RKO (cell line): ENCODE measurements at regions not wholly inside any gene's neighbourhood (a gene's known extent, or its start where the extent isn't known, plus 50 kb on each side); places are given as distances from the start of the nearest gene placed in this dataset.
"Not testable (repeated sequence)": the region's sequence is repeated elsewhere in the genome, so short reads cannot be mapped to it uniquely, and the experiment has no call there.

Source experiments
- DNase-seq: peaks from one replicate; pipeline ENCODE4 v3.0.0-alpha.2; 2016; ENCODE audit warnings: low spot score

DNA sequence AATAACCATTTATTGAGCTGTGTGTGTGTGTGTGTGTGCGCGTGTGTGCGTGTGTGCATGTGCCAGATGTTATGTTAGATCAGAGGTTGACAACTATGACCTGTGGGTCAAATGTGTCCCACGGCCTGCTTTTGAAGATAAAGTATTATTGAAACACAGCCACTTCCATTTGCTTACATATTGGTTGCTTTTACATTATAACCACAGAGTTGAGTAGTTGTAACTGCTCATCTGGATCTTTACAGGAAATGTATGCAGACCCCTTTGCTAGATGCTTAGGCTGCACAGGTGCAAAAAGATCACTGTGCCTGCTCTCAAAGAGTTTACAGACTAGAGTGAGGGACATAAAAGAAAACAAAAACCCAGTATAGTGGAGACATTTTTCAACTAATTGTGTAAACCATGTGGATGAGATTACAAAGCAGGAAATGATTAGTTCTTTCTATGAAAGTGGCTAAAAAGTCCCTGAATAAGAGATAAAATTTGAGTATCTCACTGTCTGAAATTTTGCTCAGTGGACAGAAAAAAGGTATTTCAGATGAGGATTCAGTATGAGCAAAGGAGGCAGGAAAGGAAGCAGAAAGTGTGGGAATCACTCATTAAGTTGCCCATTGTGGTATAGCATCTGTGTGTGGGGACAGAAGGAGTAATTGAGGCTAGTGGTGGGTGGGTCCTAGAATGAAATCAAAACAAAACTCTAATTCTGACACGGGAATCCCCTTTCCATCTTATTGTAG, 188.4 kb downstream of the PAH start:
- DNase-seq, result no peak

DNA sequence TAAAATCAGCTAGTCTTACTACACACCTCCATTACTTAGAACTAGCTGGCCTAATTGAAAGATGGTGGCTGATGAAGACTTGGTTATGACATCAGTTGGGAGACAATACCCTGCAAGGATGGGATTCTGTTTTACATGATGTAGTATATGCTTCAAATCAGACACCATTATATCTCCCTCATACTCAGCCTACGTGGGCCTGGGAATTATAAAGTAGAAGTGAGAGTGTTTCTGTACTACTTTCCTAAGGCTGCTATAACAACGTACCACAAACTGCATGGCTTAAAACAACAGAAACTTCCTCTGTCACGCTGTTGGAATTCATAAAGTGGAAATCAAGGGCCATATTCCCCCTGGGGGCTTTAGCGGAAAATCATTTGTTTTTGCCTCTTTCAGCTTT, 190.4 kb downstream of the PAH start:
- no peak for DNase-seq

DNA sequence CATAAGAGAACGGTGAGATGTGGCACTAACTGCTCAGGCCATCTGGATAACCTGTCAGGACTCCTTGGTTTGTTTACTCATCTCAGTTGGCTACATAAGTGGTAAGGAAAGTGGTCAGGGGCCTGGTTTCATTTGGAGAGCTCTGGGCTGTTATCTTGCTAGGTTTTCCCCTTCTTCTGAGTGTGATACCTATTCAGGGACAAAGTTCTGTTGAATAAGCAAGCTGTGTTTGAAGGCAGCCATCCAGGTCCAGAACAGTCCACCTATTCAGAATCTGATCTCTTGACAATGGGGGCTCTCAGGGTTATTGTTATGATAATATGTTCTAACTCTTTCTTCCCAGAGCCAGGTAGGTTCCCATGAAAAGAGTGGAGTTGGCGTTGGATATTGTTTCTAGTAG, 194.9 kb downstream of the PAH start:
- DNase-seq, result no peak

DNA sequence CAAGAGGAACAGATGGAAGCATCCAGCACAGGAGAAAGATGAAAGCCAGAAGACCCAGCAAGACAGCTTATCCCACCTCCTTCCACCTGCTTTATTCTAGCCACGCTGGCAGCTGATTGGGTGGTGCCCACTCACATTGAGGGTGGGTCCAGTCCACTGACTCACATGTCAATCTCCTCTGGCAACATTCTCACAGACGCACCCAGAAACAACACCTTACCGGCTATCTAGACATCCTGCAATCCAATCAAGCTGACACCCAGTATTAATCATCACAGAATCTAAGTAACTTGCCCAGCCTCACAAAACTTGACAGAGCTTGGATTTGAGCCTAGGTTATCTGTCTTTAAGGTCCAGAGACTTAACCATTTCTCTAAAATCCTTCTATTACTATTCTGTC, 208.9 kb downstream of the PAH start:
- no peak for DNase-seq

DNA sequence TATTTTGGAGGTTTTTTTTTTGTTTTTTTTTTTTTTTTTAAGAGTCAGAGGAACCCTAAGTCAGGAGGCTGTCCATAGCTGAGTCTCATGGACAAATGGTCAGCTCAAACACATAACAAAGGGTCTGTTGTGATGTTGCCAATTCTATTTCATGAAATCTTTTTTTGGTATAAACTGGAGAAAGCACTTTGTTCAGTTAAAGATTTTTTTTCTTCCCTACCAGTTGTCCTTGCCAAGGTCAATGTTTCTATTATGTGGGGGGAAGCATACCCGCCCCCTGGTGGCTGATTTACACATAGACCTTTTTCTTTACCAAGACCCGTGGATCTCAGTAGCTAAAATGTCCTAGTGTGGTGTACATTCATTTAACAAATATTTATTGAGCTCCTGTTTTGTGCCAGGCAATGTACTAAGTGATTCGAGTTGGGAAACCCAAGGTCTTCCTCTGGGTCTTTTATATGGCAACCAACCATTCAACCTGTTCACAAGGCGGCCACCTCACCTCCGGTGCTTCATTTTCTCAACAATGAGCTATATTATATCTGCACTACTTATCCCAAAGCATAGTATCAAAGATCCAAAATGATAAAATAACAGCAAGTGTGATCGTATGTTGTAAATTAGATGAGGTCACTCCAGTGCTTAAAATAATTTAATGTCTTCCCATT, 214.5 kb downstream of the PAH start:
- peak; percentile 54 for DNase-seq

DNA sequence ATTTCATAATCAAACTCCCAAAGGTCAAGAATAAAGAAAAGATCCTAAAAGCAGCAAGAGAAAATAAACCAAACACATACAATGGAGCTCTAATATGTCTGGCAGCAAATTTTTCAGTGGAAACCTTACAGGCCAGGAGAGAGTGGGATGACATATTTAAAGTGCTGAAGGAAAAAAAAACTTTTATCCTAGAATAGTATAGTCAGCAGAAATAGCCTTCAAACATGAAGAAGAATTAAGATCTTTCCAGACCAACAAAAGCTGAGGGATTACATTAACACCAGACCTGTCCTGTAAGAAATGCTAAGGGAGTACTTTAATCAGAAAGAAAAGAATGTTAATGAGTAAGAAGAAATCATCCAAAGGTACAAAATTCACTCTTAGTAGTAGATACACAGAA, 215.7 kb upstream of the IGF1 start:
- DNase-seq, result no peak

DNA sequence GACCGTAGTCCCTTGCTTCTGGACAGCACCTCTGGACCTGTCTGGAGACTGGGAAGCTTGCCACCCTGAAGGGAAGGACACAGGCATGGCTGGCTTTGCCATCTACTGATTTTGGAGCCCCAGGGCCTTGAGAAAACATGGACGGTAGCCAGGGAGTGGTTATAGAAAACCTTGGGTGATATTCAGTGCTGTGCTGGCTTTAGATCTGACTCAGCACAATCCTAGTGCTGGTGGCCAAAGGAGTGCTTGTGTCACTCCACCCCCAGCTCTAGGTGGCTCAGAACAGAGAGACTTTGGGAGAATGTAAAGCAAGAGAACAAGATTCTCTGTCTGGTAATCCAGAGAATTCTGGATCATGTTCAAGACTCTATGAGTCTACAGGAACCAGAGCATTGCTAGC, 214.5 kb upstream of the IGF1 start:
- no peak for DNase-seq

DNA sequence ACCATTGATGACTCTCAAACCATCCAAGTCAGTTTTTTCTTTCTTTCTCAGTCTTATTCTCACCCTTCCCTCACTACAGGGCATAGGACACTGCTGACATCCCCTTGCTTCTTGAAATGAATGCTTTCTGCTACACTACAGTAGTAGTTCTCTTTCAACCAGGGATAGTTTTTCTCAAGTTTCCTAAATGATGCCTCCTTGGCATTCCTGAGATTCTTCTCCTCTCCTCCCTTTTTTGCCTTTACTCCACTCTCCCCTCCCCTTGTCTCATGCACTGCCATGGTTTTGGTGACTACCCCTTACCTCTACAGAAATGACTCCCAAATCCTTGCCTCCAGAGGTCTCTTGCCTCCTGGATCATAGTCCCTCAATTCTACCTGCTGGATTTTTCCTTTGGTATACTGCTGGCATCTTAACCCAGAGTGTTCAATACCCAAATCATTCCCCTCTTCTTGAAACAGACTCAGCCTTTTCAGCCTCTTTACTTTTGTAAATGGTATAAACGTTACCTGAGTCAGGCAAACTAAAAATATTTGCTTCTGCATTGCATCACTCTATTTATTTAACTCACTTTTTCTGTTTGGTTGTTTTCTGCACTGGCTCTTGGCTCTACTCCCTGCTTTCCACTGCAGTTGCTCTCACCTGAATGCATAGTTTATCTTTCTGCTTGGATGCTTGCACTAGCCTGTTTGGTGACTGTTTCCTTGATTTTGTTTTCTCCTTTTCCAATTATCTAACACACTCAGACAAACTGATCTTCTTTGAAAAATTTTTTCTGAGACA, 211.6 kb upstream of the IGF1 start:
- no peak for DNase-seq

DNA sequence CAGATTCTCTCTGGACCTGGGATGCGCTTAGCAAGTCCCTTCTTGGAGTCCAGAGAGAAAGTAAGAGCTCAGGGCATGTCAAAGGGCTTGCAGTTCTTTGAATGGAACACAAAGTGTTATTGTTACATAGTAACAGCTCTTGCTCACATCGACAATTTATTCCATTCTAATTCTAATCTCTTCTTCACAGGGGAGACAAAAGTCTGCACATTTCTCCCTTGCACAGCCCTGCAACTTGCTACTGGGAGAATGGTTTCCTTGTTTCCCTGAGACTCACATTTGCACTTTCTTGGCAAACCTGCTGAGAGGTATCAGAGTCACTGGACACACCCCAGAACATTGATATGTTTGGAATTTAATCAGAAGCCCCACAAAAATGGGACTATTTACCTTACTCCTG, 209.9 kb upstream of the IGF1 start:
- no peak for DNase-seq

DNA sequence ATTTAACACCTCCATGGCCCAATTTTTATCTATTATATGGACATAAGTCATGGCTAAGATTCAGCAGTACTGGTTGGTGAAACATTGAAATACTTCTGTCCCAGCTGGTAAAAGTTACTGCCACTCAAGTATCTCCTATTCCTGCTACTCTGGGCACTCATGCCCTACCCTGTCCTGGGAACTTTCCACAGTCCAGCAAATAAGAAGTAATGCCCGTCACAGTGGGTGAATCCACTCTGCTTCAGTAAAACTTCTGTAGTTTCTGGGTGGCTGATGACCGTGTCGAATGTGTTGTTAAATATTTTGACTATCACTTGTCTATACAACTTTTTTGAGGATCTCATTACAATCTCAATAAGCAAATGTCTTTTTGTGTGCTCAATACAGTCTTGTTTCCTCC, 209.3 kb upstream of the IGF1 start:
- no peak for DNase-seq

DNA sequence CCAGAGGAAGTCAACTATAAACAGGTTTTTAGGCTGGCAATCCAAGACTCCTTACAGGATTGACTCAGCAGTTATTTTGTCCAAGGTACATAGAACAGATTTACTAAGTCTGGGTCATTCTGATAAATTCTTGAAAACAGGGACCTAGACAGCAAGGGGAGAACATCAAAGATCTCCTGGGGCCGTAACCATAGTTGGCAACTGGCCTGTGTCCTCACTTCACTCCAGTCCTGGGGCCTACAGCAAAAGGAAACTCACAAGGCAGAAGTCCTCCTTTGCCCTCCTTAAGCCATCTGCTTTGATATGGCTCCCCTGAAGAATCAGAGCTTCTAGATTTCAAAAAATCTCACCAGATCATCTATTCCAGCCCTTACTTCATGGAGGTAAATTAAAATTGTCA, 207.2 kb upstream of the IGF1 start:
- DNase-seq, result no peak

DNA sequence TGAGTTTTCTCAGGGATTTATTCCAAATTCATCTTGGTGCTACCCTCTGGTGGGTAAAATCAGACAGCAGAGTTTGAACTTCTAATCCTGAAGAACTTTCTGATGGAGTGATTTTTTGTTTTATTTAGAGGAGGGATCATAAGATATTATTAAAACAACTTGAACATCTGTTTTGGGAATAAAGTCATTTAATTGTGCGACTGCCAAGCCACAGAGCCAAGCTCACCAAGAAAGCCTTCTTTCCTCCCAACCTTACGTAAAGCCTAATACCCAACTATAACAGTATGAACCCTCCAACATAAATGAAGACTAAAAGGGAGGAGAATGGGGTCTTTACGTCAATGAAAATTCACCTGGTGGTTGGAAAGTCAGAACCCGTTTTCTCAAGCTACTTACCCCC, 205.5 kb upstream of the IGF1 start:
- DNase-seq, result no peak

DNA sequence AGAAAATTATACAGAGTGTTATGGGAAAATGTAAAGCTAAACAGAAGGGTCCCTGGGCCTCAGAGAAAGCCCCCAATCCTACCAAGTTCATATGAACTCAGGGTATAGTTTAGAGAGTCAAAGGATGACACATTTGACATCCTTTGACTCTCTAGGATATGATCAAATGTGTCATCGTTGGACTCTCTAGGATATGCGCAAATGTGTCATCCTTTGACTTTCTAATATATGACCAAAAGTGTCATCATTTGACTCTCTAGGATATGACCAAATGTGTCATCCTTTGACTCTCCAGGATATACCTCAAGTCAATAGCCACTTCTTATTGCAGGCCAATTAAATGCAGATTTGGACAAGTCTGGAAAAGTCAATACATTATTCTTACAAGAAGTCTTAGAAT, 204.8 kb upstream of the IGF1 start:
- peak; percentile 42 for DNase-seq

DNA sequence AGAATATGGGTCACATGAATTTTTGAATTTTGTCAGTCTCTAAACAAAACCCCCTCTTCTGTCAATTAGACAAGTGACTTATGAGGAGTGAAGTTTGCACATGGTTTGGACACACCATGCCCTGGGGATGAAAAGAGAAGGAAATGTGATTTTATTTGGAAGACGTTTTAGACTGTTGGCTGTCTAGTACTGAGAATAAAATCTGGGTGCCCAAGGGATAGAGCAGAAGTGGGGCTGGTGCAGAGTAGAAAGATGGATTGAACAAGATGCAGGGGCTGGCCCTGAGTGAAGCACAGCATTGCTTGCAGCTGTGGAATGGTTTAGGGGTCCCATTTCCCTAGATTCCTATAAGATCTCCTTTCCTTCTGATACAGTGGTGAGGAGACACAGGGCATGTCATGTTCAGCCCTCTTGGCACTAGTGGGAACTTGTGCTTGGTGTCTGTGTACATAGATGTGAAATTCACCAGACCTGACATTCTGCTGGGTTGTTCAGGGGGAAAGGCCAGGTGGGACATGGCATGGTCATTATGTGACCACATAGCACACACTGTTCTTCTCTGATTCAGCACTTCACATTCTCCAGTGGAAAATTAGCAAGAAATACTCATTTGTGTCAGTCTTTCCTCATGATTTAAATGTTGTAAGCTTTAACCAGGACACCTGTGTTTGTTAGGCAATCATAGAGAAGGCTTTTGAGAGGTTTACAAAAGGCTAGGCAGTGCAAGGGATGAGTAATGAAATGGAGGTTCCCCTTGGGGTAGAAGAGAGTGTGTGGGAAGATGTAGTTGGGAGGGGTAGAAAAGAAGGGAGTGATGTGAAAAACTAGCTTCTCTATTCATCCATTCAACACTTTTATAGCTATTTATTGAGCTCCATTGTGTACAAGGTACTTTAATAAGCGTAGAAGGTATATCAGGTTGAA, 202.3 kb upstream of the IGF1 start:
- DNase-seq, result no peak

DNA sequence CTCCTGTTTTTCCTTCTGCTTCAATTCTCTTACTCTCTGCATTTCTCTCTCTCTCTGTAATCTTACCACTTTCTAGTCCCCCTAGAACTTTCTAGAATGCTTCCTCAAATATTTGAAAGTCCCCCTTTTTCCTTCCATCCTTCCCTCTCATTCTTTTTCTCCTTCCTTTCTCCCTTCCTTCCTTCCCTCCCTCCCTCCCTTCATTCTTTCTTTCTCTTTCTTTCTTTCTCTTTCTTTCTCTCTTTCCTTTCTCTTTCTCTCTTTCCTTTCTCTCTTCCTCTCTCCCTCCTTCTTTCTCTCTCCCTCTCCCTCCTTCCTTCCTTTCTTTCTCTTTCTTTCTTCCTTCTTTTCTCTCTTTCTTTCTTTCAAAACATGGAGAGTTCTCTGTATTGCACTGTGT, 201.4 kb upstream of the IGF1 start:
- DNase-seq, result no peak

DNA sequence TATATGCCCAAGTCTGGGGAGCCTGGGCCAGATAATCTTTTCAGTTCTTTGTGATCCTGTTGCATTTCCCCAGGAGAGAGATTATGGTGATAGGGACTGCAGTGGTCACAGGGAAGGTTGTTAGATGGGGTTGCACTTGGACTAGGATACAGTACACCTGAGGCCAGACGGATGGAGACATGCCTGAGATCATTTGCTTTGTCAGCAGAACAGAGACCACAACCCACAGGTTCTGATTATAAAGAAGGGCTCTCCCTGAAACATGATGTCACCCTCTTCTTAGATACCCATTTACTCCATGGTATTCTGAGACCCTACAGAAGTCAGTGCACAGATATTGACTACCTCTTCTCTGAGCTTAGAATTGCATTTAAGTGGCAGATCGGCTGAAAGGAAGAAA, 200.9 kb upstream of the IGF1 start:
- DNase-seq, result no peak

DNA sequence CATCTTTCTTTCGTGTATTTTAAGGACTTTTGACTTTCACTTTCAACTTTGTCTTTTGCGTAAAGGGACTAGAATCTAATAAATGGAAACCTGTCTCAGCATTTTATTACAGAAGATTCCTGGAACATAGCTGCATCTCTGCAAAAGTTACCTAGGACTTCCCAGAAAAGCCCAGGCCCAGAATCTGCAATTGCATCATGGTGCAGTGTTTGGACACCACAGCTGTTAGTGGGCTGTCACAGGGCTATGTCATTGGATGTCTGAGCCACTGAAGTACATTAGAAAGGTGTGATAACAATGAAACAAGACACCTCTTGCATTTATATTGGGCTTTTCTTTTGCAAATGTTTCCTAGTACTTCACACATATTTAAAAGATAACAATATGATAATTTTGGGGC, 199.9 kb upstream of the IGF1 start:
- DNase-seq, result no peak

DNA sequence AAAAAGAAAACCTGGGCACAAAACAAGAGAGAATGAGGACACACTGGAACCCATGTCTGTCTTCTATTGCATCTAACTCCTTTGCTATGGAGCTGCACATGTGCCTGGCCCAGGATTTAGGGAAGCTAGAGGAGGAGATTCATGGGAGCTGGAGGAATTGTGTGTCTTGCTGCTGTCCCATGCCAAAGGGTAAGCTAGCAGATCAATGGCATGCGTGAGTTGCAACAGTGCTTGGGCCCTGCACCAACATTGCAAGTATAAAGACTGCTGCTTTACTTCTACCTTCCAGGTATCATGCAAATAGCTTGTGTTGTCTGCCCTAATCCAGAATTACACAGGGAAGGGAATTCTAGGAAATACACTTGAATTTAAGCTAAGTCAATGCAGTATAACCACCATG, 196.4 kb upstream of the IGF1 start:
- no peak for DNase-seq

DNA sequence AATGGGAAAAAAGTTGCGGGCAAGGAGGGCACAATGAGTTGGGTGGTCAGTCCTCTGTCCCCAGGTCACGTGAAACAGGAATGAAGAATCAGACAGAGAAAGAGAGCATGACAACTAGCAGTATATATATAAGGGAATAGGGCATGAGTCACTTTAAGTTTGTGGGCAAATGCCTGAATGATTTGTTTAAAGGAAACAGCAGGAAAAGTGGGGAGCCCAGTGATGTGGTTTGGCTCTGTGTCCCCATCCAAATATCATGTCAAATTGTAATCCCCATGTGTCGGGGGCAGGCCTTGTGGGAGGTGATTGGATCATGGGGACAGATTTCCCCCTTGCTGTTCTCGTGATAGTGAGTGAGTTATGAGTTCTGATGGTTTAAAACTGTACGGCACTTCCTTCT, 195.3 kb upstream of the IGF1 start:
- DNase-seq, result no peak

DNA sequence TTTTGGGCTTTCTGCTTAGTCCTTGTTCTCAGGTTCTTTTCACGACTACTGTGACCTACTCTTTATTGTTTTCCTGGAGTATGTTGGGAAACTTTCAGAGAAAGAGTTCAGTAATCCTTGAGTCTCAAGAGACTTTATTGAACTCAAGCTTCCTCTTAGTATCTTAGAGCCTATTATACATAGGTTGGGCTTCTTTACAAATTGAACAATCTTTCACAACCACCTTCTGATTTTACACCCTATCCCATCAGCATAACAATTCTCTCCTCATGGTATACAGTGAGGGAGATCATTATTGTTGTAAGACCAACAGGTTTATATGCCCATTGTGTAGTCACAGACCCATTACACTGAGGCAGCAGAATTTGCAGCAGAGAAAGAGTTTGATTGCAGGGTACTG, 193.2 kb upstream of the IGF1 start:
- no peak for DNase-seq

DNA sequence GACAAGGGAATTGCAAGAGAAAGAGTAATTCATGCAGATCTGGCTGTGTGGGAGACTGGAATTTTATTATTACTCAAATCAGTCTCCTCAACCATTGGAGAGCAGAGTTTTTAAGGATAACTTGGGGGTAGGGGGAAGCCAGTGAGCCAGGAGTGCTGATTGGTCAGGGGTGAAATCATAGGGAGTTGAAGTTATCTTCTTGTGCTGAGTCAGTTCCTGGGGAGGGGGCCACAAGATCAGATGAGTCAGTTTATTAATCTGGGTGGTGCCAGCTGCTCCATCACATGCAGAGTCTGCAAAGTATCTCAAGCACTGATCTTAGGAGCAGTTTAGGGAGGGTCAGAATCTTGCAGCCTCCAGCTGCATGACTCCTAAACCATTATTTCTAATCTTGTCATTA, 191.8 kb upstream of the IGF1 start:
- not testable (repeated sequence) for DNase-seq

DNA sequence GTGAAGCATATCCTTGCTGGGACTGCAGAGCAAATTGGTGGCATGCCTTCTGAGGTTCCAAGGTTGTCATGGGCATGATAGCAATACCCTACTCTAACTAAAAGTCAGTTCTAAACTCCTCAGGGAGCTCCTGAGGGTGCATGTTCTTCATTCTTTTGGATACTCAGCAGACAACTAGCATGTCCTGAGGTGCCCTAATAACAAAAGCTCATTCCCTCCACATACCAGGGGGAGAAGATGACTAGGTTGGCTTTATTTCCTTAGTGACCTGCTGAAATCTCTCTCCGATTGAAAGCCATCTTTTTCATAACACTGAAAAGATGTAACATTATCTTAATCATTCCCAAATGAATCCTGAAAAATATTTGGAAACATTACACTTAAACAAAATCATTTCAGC, 188.7 kb upstream of the IGF1 start:
- DNase-seq, result no peak
